T47D (cell line): ENCODE measurements at regions not wholly inside any gene's neighbourhood (a gene's known extent, or its start where the extent isn't known, plus 50 kb on each side); places are given as distances from the start of the nearest gene placed in this dataset.

Experiments
- DNase-seq, 2 experiments: peaks; one replicate each; pipeline versions ENCODE4 v3.0.0 to v3.0.0-alpha.2; 2011 to 2012; ENCODE audit warnings: low read depth in 1 of 2, low spot score in 1 of 2
- JUND ChIP-seq: IDR thresholded peaks from 2 replicates; pipeline ENCODE4 v1.6.1; 2012; ENCODE audit warnings: low read depth
- in situ Hi-C: cut with HindIII; loops from 2 replicates; pipeline ENCODE4 v1.10.0; 2016; ENCODE audit warnings: low sequenced_read_pairs, low pct_unique_long_range_greater_than_20kb

DNA sequence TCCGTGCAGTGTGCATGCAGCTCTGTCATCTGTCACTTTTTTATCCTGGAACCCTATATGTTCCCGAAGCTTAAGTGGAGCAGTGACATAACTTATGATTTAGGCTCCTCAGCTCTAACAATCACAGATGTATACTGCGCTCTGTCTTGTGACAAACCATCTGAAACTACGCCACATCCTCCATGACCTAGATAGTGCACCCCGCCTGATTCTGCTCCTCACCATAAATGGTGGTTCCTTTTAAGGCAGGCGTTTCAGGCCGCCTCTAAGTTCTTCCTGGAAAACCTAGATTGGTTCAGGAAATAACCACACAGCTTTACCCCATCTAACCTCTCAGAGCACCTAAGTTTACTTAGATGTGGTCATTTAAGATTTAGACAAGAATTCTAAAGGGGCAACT lies 372.0 kb downstream of the CDH10 start:
- DNase-seq, result no peak
- TF ChIP-seq JUND, result no peak
- in situ Hi-C loops, result no loop called here

- DNase-seq, result no peak
- TF ChIP-seq JUND, result no peak
- in situ Hi-C loops, result no loop called here
These were observed 364.6 kb downstream of the CDH10 start for GRCh38 chr5:24280215-24280614.

DNA sequence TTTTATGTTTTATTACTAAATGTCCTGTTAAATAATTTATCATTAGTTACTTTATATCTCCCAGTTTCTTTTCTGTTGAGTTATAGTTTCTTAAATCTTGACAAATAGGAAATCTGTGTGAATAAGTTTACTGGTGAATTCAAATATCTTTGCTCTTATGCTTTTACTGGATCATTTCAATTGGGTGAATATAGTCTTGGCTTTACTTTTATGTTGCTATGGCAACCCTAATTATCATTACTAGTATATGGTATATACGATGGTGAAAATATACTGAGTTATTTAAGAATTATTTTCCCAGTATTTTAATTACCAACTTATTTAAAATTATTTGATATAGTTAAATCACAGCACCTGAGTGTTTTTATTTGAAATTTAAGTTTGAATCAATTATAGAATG lies 363.0 kb downstream of the CDH10 start:
- in situ Hi-C loops, result no loop called here
- no peak for TF ChIP-seq JUND
- no peak for DNase-seq

GRCh38 chr5:24289582-24290335 lies 355.0 kb downstream of the CDH10 start:
- in situ Hi-C loops, result no loop called here
- no peak for DNase-seq
- no peak for TF ChIP-seq JUND

- no peak for TF ChIP-seq JUND
- in situ Hi-C loops, result no loop called here
- no peak for DNase-seq
These were observed 354.2 kb downstream of the CDH10 start for GRCh38 chr5:24290536-24290935.

DNA sequence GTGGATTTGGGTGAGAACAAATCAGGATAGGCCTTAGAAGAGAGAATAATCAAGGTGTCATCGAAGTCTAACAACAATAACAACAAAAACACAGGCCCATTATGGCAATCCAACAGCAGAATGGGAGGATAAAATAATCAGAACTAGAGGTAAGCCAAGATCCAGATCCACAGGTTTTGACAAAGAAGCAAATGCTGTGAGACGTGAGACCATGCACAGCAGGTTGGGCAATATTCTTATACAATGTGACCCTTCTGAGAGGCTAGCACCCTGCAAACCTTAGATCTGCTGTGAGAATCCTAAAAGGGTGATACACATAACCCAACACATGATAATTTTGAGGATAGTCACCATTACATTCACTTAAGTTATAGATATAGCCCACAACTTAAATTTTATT lies 352.9 kb downstream of the CDH10 start:
- no peak for TF ChIP-seq JUND
- DNase-seq, result no peak
- in situ Hi-C loops, result no loop called here

- in situ Hi-C loops, result no loop called here
- no peak for DNase-seq
- no peak for TF ChIP-seq JUND
These were observed 350.4 kb downstream of the CDH10 start for GRCh38 chr5:24294333-24294732.

GRCh38 chr5:24314106-24314505 lies 330.7 kb downstream of the CDH10 start:
- in situ Hi-C loops, result no loop called here
- TF ChIP-seq JUND, result no peak
- no peak for DNase-seq

- TF ChIP-seq JUND, result no peak
- in situ Hi-C loops, result no loop called here
- DNase-seq, result no peak
These were observed 324.1 kb downstream of the CDH10 start for GRCh38 chr5:24320643-24321042.

GRCh38 chr5:24325306-24325832 lies 319.4 kb downstream of the CDH10 start:
- no peak for DNase-seq
- in situ Hi-C loops, result no loop called here
- no peak for TF ChIP-seq JUND

DNA sequence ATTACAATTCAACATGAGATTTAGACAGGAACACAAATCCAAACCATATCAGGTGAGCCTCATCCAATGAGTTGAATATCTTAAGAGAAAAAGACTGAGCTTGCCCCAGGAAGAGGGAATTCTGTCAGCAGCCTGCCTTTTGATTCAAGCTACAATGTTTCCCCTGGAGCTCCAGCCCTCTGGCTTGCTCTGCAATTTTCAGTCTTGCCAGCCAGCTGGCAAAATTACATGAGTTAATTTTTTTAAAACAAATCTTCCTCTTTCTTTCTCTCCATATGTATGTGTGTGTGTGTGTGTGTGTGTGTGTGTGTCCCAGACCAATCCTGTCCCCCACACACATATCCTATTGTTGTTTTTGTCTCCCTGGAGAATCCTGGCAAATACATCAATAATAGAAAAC lies 313.2 kb downstream of the CDH10 start:
- in situ Hi-C loops, result no loop called here
- no peak for DNase-seq
- no peak for TF ChIP-seq JUND

- in situ Hi-C loops, result no loop called here
- DNase-seq, result no peak
- no peak for TF ChIP-seq JUND
These were observed 297.6 kb downstream of the CDH10 start for GRCh38 chr5:24347158-24347557.

DNA sequence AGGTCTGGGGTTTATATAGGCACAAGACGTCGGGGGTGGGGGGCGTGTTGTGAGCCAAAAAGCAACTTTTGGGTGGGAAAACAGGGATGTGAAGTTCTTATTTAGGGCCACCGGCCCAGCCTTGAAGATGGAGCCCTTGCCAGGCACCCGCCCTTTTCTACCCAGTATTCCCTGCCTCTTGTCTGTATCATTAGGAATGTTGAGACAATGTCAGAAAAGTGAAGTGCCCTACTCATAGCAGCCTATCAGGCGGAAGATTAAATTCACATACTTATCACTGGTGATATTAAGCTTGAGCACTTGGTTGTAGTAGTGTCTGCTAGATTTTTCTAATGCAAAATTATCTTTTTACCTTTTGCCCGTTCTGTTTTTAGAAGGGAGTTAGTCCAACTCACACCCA lies 293.5 kb downstream of the CDH10 start:
- DNase-seq, result no peak
- TF ChIP-seq JUND, result no peak
- in situ Hi-C loops, result no loop called here

GRCh38 chr5:24353016-24353415 lies 291.8 kb downstream of the CDH10 start:
- no peak for DNase-seq
- no peak for TF ChIP-seq JUND
- in situ Hi-C loops, result no loop called here
